ENCODE measurements at regions not wholly inside any gene's neighbourhood (a gene's known extent, or its start where the extent isn't known, plus 50 kb on each side); places are given as distances from the start of the nearest gene placed in this dataset.
A peak's percentile ranks its signal among the peaks of the same experiment; 100 is the strongest.
"Not testable (repeated sequence)": the region's sequence is repeated elsewhere in the genome, so short reads cannot be mapped to it uniquely, and the experiment has no call there.

GRCh38 chr2:91590381-91590780 is 2898.9 kb downstream of the RPIA start:
- H3K4me3 ChIP-seq; H3K9me3 ChIP-seq; H3K36me3 ChIP-seq; H3K27ac ChIP-seq; intact Hi-C loops (cut with DNase I); H3K4me1 ChIP-seq; ATAC-seq; DNase-seq: not testable (repeated sequence)
- peaks cover 6 to 39% of the 10 kb centered on the region in 2 donors for H3K27me3 ChIP-seq

GRCh38 chr2:91591066-91591465 is 2899.6 kb downstream of the RPIA start:
- H3K36me3 ChIP-seq; H3K4me1 ChIP-seq; H3K4me3 ChIP-seq; H3K9me3 ChIP-seq; DNase-seq; ATAC-seq; intact Hi-C loops (cut with DNase I); H3K27ac ChIP-seq: not testable (repeated sequence)
- H3K27me3 ChIP-seq = peaks cover 6 to 39% of the 10 kb centered on the region in 2 donors

GRCh38 chr2:91597436-91597835 is 2906.0 kb downstream of the RPIA start:
- intact Hi-C loops (cut with DNase I); DNase-seq; ATAC-seq: not testable (repeated sequence)

GRCh38 chr2:91598519-91598918 is 2907.0 kb downstream of the RPIA start:
- H3K36me3 ChIP-seq, DNase-seq, H3K9me3 ChIP-seq: not testable (repeated sequence)

More at GRCh38 chr2:91597436-91597835, 2906.0 kb downstream of the RPIA start:
- H3K27ac ChIP-seq, H3K4me3 ChIP-seq, H3K36me3 ChIP-seq, H3K9me3 ChIP-seq, H3K4me1 ChIP-seq, H3K27me3 ChIP-seq: not testable (repeated sequence)

GRCh38 chr2:91599000-91599399 is 2907.5 kb downstream of the RPIA start:
- H3K9me3 ChIP-seq; H3K27me3 ChIP-seq; intact Hi-C loops (cut with DNase I); ATAC-seq; H3K4me3 ChIP-seq; H3K27ac ChIP-seq; H3K36me3 ChIP-seq; DNase-seq; H3K4me1 ChIP-seq: not testable (repeated sequence)

More at GRCh38 chr2:91598519-91598918, 2907.0 kb downstream of the RPIA start:
- H3K4me3 ChIP-seq; H3K27ac ChIP-seq; ATAC-seq; H3K4me1 ChIP-seq; H3K27me3 ChIP-seq; intact Hi-C loops (cut with DNase I): not testable (repeated sequence)

GRCh38 chr2:91602860-91603259 is 2911.4 kb downstream of the RPIA start:
- H3K4me3 ChIP-seq; DNase-seq; H3K4me1 ChIP-seq; intact Hi-C loops (cut with DNase I); H3K27me3 ChIP-seq; ATAC-seq; H3K27ac ChIP-seq; H3K36me3 ChIP-seq; H3K9me3 ChIP-seq: not testable (repeated sequence)

- ATAC-seq; H3K4me3 ChIP-seq; DNase-seq; intact Hi-C loops (cut with DNase I); H3K27me3 ChIP-seq; H3K27ac ChIP-seq; H3K36me3 ChIP-seq; H3K9me3 ChIP-seq; H3K4me1 ChIP-seq: not testable (repeated sequence)
Observed at GRCh38 chr2:91603996-91604395, 2912.5 kb downstream of the RPIA start.

- intact Hi-C loops (cut with DNase I); DNase-seq; H3K4me1 ChIP-seq; H3K36me3 ChIP-seq; H3K27me3 ChIP-seq; ATAC-seq; H3K4me3 ChIP-seq; H3K27ac ChIP-seq; H3K9me3 ChIP-seq: not testable (repeated sequence)
Observed at GRCh38 chr2:91604629-91605028, 2913.2 kb downstream of the RPIA start.

GRCh38 chr2:91623739-91624138 is 2932.3 kb downstream of the RPIA start:
- intact Hi-C loops (cut with DNase I); H3K4me3 ChIP-seq; H3K36me3 ChIP-seq; H3K27ac ChIP-seq; H3K9me3 ChIP-seq; H3K4me1 ChIP-seq; ATAC-seq; H3K27me3 ChIP-seq; DNase-seq: not testable (repeated sequence)

- H3K4me3 ChIP-seq; H3K27ac ChIP-seq; H3K9me3 ChIP-seq; intact Hi-C loops (cut with DNase I); H3K36me3 ChIP-seq; ATAC-seq; DNase-seq; H3K4me1 ChIP-seq; H3K27me3 ChIP-seq: not testable (repeated sequence)
Observed at GRCh38 chr2:91628471-91628870, 2937.0 kb downstream of the RPIA start.

GRCh38 chr2:91657193-91657592 is 2965.7 kb downstream of the RPIA start:
- intact Hi-C loops (cut with DNase I); H3K27ac ChIP-seq; H3K4me1 ChIP-seq; DNase-seq; ATAC-seq; H3K27me3 ChIP-seq; H3K9me3 ChIP-seq; H3K4me3 ChIP-seq; H3K36me3 ChIP-seq: not testable (repeated sequence)

- H3K4me1 ChIP-seq; H3K9me3 ChIP-seq; H3K36me3 ChIP-seq; H3K27me3 ChIP-seq; H3K4me3 ChIP-seq; H3K27ac ChIP-seq; ATAC-seq; intact Hi-C loops (cut with DNase I): not testable (repeated sequence)
- peak in 1 of 4 donors; percentile 41 for DNase-seq
Observed at GRCh38 chr2:91658336-91658735, 2966.9 kb downstream of the RPIA start.

GRCh38 chr2:91659189-91659916 is 2967.9 kb downstream of the RPIA start:
- peak overlapping the region; percentile 21 to 29 for H3K4me3 ChIP-seq
- H3K27me3 ChIP-seq; H3K27ac ChIP-seq; H3K9me3 ChIP-seq; intact Hi-C loops (cut with DNase I); DNase-seq; H3K36me3 ChIP-seq; H3K4me1 ChIP-seq: not testable (repeated sequence)
- ATAC-seq = peak; percentile 47

GRCh38 chr2:91659917-91660275 is 2968.4 kb downstream of the RPIA start:
- H3K27ac ChIP-seq; H3K9me3 ChIP-seq; H3K27me3 ChIP-seq; H3K36me3 ChIP-seq; H3K4me1 ChIP-seq; intact Hi-C loops (cut with DNase I): not testable (repeated sequence)
- DNase-seq = peak in 3 of 4 donors; percentile 26 to 37 (median 27)
- peak overlapping the region in 1 of 2 donors; percentile 19 for H3K4me3 ChIP-seq
- ATAC-seq = peak; percentile 100

Data from left lung (tissue), 4 donors.